ENCODE measurements at regions not wholly inside any gene's neighbourhood (a gene's known extent, or its start where the extent isn't known, plus 50 kb on each side); places are given as distances from the start of the nearest gene placed in this dataset.

GRCh38 chr3:96070678-96071077, 743.7 kb upstream of the EPHA6 start:
- DNase-seq (ENCODE audit: low spot score), result no peak
- TF ChIP-seq CTCF (IDR thresholded peaks at IDR 0.05), result no peak
- H3K27ac ChIP-seq, result no peak overlapping the region
- H3K4me3 ChIP-seq, result no peak overlapping the region

- no peak for DNase-seq (ENCODE audit: low spot score)
- H3K4me3 ChIP-seq, result no peak overlapping the region
- no peak overlapping the region for H3K27ac ChIP-seq
- no peak for TF ChIP-seq CTCF (IDR thresholded peaks at IDR 0.05)
Measured at GRCh38 chr3:96071097-96071496, 743.3 kb upstream of the EPHA6 start.

- no peak for DNase-seq (ENCODE audit: low spot score)
- H3K27ac ChIP-seq, result no peak overlapping the region
- TF ChIP-seq CTCF (IDR thresholded peaks at IDR 0.05), result no peak
- H3K4me3 ChIP-seq, result no peak overlapping the region
Measured at GRCh38 chr3:96072226-96072625, 742.2 kb upstream of the EPHA6 start.

- no peak for TF ChIP-seq CTCF (IDR thresholded peaks at IDR 0.05)
- Histone ChIP-seq H3K4me3 (no peak overlapping the region), H3K27ac (no peak overlapping the region)
- DNase-seq (ENCODE audit: low spot score), result no peak
Measured at GRCh38 chr3:96083610-96084009, 730.8 kb upstream of the EPHA6 start.

- DNase-seq (ENCODE audit: low spot score), result no peak
- TF ChIP-seq CTCF (IDR thresholded peaks at IDR 0.05), result no peak
- H3K4me3 ChIP-seq, result no peak overlapping the region
- no peak overlapping the region for H3K27ac ChIP-seq
Measured at GRCh38 chr3:96086018-96086417, 728.4 kb upstream of the EPHA6 start.

- no peak for TF ChIP-seq CTCF (IDR thresholded peaks at IDR 0.05)
- no peak for DNase-seq (ENCODE audit: low spot score)
- Histone ChIP-seq H3K27ac (no peak overlapping the region), H3K4me3 (no peak overlapping the region)
Measured at GRCh38 chr3:96101006-96101560, 713.3 kb upstream of the EPHA6 start.

- no peak for TF ChIP-seq CTCF (IDR thresholded peaks at IDR 0.05)
- Histone ChIP-seq H3K27ac (no peak overlapping the region), H3K4me3 (no peak overlapping the region)
- DNase-seq (ENCODE audit: low spot score), result no peak
Measured at GRCh38 chr3:96106701-96107100, 707.7 kb upstream of the EPHA6 start.

Measured in coronary artery (tissue), 2 donors.